Spleen (tissue), 11 donors: ENCODE measurements at regions not wholly inside any gene's neighbourhood (a gene's known extent, or its start where the extent isn't known, plus 50 kb on each side); places are given as distances from the start of the nearest gene placed in this dataset.

ENCODE experiments used
- DNase-seq: peaks from one replicate; pipeline ENCODE4 v3.0.0-alpha.2; 2020
- H3K27ac ChIP-seq, 8 donors: fragments of 200-600 bp; sonication (generic) in 7 of 8; 1 replicate in 4 of 8; 2 replicates in 4 of 8; pipeline versions ENCODE4 v1.5.0 to v1.8.0; 2016 to 2021; ENCODE audit warnings: inconsistent platforms in 4 of 8, mild to moderate bottlenecking in 4 of 8, moderate library complexity in 1 of 8
- H3K27me3 ChIP-seq, 7 donors: fragments of 200-600 bp; sonication (generic) in 6 of 7; replicated peaks in 1 of 7; 1 replicate in 4 of 7; 2 replicates in 3 of 7; pipeline versions ENCODE4 v1.5.0 to v1.8.0; 2016 to 2021; ENCODE audit warnings: inconsistent platforms in 3 of 7, mild to moderate bottlenecking in 1 of 7
- H3K36me3 ChIP-seq, 6 donors: fragments of 200-600 bp; sonication (generic) in 5 of 6; 1 replicate in 4 of 6; 2 replicates in 2 of 6; pipeline versions ENCODE4 v1.5.0 to v1.8.0; 2016 to 2021; ENCODE audit warnings: inconsistent platforms in 2 of 6
- H3K4me1 ChIP-seq, 6 donors: fragments of 200-600 bp; sonication (generic) in 5 of 6; 1 replicate in 3 of 6; 2 replicates in 3 of 6; pipeline versions ENCODE4 v1.5.0 to v1.8.0; 2016 to 2021; ENCODE audit warnings: inconsistent platforms in 3 of 6
- H3K4me3 ChIP-seq, 8 donors: fragments of 200-600 bp; sonication (generic) in 7 of 8; 1 replicate in 4 of 8; 2 replicates in 4 of 8; pipeline versions ENCODE4 v1.5.0 to v1.8.0; 2016 to 2021; ENCODE audit warnings: inconsistent platforms in 4 of 8, mild to moderate bottlenecking in 4 of 8, moderate library complexity in 2 of 8
- H3K9me3 ChIP-seq, 8 donors: fragments of 200-600 bp; sonication (generic) in 7 of 8; 1 replicate in 4 of 8; 2 replicates in 4 of 8; pipeline versions ENCODE4 v1.5.0 to v1.8.0; 2016 to 2021; ENCODE audit warnings: inconsistent platforms in 4 of 8
- CTCF ChIP-seq, 11 experiments: fragments of 200-600 bp in 7 of 11; fragments of 450-650 bp in 4 of 11; sonication (generic) in 4 of 11; IDR thresholded peaks in 8 of 11; conservative IDR thresholded peaks in 3 of 11; 1 replicate in 7 of 11; 2 replicates in 4 of 11; pipeline versions ENCODE4 v1.4.0 to v1.8.0; 2016 to 2021; ENCODE audit warnings: antibody characterized with exemption in 11 of 11, inconsistent platforms in 4 of 11, mild to moderate bottlenecking in 1 of 11
- POLR2A ChIP-seq, 3 donors: fragments of 450-650 bp; IDR thresholded peaks; one replicate each; pipeline ENCODE4 v1.5.1; 2017; ENCODE audit warnings: antibody characterized with exemption in 3 of 3, mild to moderate bottlenecking in 1 of 3
- POLR2AphosphoS5 ChIP-seq, 3 donors: sonication (generic); formaldehyde crosslinking; IDR thresholded peaks; one replicate each; pipeline ENCODE4 v1.5.1; 2017; ENCODE audit warnings: antibody characterized with exemption in 3 of 3
- WGBS, 5 donors: extraction: QIAGEN DNeasy Blood & Tissue Kit in 3 of 5; methylation state at CpG; one replicate each; pipeline versions ENCODE4 v1.1.5 to v1.1.7; 2013 to 2018; 5-methylcytosine and 5-hydroxymethylcytosine counted together
- intact Hi-C: fragments of 100-400 bp; cut with DNase I; formaldehyde crosslinking; loops from one replicate; pipeline ENCODE4 v1.15.0; 2023; ENCODE audit warnings: low total_unique reads
- donor health status: healthy with polysubstance abuse.
- donor health status: DM: no; HTN: no; CAD: no; lungs with moderate emphysema.
- donor health status: DM: no; HTN: no; CAD: no.
- donor health status: Bipolar disorder and iron deficiency.
- donor health status: healthy.
- donor health status: DM: no; HTN: no; CAD: no.
- donor health status: DM: yes; HTN: yes; CAD: no.

DNA sequence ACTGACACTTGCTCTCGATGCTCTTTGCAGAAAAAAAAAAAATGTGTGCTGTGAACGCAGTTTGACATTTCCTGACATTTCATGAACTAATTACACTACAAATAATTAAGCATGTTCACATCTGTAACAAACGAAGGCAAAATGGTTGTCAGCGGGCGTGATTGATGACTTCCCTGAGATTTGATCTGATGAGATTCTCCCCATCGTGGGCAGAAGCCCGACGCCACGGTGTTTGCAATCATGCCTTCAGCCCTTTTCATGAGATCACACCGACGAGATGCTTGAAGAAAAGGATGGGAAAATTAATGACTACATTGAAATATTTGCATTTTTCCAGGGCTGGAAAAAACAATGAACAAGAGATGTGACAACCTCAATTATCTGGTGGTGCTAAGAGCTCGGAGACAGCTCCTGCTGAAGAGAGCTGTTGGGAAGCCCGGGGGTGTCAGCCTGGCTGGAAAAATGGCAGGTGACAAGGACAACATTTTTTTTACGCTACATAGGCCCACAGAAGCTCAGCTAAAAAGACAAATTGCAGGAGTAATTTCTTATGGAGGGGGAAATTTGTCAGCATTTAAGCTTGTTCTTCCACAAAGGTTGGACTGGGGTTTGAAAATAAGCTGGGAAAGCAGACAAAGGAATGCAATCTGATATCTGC lies 259.4 kb upstream of the IRX3 start:
- Histone ChIP-seq H3K9me3 (no peaks in the 10 kb centered on the region), H3K27me3 (peaks cover 0 to 10% (median 0%) of the 10 kb centered on the region in 7 donors), H3K36me3 (no peaks in the 10 kb centered on the region), H3K4me3 (no peak overlapping the region), H3K27ac (no peak overlapping the region), H3K4me1 (no peaks in the 10 kb centered on the region)
- 38 to 49% (median 44%) methylated on average over 14 of the region's 14 CpGs for WGBS, 5 donors
- DNase-seq, result no peak
- intact Hi-C loops, result no loop called here
- TF ChIP-seq POLR2A (IDR thresholded peaks at IDR 0.05) (no peak), CTCF (IDR thresholded peaks at IDR 0.05 in 8 of 11, conservative IDR thresholded peaks at IDR 0.05 in 3 of 11) (no peak), POLR2AphosphoS5 (IDR thresholded peaks at IDR 0.05) (no peak)

GRCh38 chr16:54544553-54545180 lies 258.1 kb upstream of the IRX3 start:
- peaks cover 0 to 16% (median 0%) of the 10 kb centered on the region in 7 donors for H3K27me3 ChIP-seq
- 61 to 74% (median 65%) methylated on average over 7 of the region's 7 CpGs for WGBS, 5 donors
- H3K36me3 ChIP-seq, result no peaks in the 10 kb centered on the region
- DNase-seq, result no peak
- TF ChIP-seq POLR2A (IDR thresholded peaks at IDR 0.05), result no peak
- TF ChIP-seq CTCF (IDR thresholded peaks at IDR 0.05 in 8 of 11, conservative IDR thresholded peaks at IDR 0.05 in 3 of 11), result no peak
- TF ChIP-seq POLR2AphosphoS5 (IDR thresholded peaks at IDR 0.05), result no peak
- H3K4me1 ChIP-seq, result no peaks in the 10 kb centered on the region
- H3K4me3 ChIP-seq, result no peak overlapping the region
- no peak overlapping the region for H3K27ac ChIP-seq
- H3K9me3 ChIP-seq, result no peaks in the 10 kb centered on the region
- intact Hi-C loops, result no loop called here

DNA sequence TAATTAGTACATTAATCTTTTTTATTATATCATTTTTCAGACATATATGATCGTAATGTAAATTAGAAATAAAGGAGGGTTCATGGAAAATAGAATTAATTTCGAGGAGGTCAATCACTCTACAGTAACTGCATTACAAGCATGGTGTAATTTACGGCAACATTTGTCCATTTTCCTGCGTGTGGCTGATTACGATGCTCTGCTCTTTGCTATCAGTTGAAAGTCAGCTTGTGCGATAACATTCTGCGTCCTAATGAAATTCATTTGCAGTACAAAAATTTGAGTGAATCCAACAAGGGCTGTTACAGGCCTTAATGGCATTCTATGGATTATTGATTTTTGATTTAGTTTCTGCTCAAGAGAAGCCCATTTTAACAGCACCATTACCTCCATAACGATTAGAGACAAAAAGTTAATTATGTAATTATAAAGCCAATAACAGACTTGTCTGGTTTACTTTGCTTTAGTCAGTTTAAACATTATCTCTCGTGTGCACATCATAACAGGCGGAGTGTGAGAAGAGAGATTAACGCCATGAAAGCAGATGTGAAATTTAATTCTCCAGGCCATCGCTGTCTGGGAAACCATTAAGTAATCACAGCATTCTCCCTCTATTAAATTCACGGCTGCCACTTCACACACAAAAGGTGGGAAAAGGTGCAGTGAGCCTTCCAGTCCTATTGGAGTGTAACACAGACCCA lies 256.4 kb upstream of the IRX3 start:
- Histone ChIP-seq H3K27me3 (peaks cover 0 to 26% (median 0%) of the 10 kb centered on the region in 7 donors), H3K9me3 (no peaks in the 10 kb centered on the region), H3K27ac (no peak overlapping the region), H3K4me3 (no peak overlapping the region), H3K36me3 (no peaks in the 10 kb centered on the region), H3K4me1 (no peaks in the 10 kb centered on the region)
- TF ChIP-seq CTCF (IDR thresholded peaks at IDR 0.05 in 8 of 11, conservative IDR thresholded peaks at IDR 0.05 in 3 of 11) (no peak), POLR2A (IDR thresholded peaks at IDR 0.05) (no peak), POLR2AphosphoS5 (IDR thresholded peaks at IDR 0.05) (no peak)
- no peak for DNase-seq
- WGBS, 5 donors, result 79 to 88% (median 81%) methylated on average over 13 of the region's 13 CpGs
- intact Hi-C loops, result no loop called here
